ENCODE measurements at regions not wholly inside any gene's neighbourhood (a gene's known extent, or its start where the extent isn't known, plus 50 kb on each side); places are given as distances from the start of the nearest gene placed in this dataset.

DNA sequence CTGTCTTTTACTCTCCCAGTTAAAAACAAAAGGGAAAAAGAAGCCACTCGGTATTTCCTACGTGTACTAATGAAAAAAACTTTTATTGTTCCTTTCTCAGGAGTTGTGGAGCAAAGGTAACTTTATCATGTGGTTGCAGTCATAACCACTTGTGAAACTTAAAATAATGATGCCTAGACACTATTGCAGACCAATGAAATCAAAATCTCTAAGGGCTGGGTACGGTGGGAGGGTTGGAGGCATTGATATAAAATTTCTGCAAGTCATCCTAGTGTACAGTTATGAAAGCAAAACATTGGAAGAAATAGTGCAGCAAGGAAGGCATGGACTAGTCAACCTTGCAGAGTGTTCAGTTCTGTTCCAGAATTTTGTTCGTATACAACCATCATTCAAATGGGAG is 808.8 kb downstream of the TUSC7 start:
- Histone ChIP-seq H4K20me1 (replicated peaks; ENCODE audit: control insufficient read depth, insufficient read depth, low read length) (no peaks in the 10 kb centered on the region), H3K4me1 (replicated peaks in 1 of 2; ENCODE audit: control insufficient read depth in 2 of 2, insufficient read depth in 2 of 2, low read length in 2 of 2) (no peaks in the 10 kb centered on the region), H3K27me3 (ENCODE audit: control insufficient read depth in 2 of 2, insufficient read depth in 2 of 2, low read length in 2 of 2) (no peaks in the 10 kb centered on the region), H3K79me2 (ENCODE audit: control insufficient read depth, insufficient read depth, low read length) (no peaks in the 10 kb centered on the region), H2AFZ (ENCODE audit: low read depth, low read length) (no peak overlapping the region), H3K4me2 (ENCODE audit: insufficient read depth, low read length) (no peak overlapping the region), H3K36me3 (ENCODE audit: control insufficient read depth, insufficient read depth, low read length) (no peaks in the 10 kb centered on the region), H3K9me1 (ENCODE audit: control insufficient read depth, insufficient read depth, low read length) (no peaks in the 10 kb centered on the region), H3K27ac (ENCODE audit: extremely low read depth, low read depth, low read length) (no peak overlapping the region), H3K4me3 (no peak overlapping the region), H3K9ac (ENCODE audit: insufficient read depth in 1 of 2, low read depth in 2 of 2, low read length in 2 of 2) (no peak overlapping the region), H3K9me3 (replicated peaks; ENCODE audit: control insufficient read depth, insufficient read depth, low read depth, low read length) (no peaks in the 10 kb centered on the region)
- in situ Hi-C loops (cut with MboI) (no loop called here), intact Hi-C loops (cut with micrococcal nuclease) (no loop called here)
- FAIRE-seq (no peak), DNase-seq (ENCODE audit: extremely low read depth in 1 of 4, low spot score in 3 of 4) (no peak), ATAC-seq (no peak)
- no TSS peak for BruUV-seq (replicated peaks)
- POLR2A ChIA-PET, result no interaction called here
- CTCF ChIA-PET (ENCODE audit: low intra/inter-chr PET ratio), result no interaction called here
- TF ChIP-seq FOXP1 (CRISPR knock-in tag; IDR thresholded peaks at IDR 0.05) (no peak), ETS2 (tag; IDR thresholded peaks at IDR 0.05; ENCODE audit: borderline replicate concordance, poor library complexity, severe bottlenecking) (no peak), EP300 (IDR thresholded peaks at IDR 0.05; ENCODE audit: low read length) (no peak), HIVEP1 (CRISPR knock-in tag; IDR thresholded peaks at IDR 0.05) (no peak), PYGO2 (tag; IDR thresholded peaks at IDR 0.05) (no peak), NFIX (CRISPR knock-in tag; IDR thresholded peaks at IDR 0.05; ENCODE audit: low read depth) (no peak), BCOR (IDR thresholded peaks at IDR 0.05) (no peak), SMARCA4 (IDR thresholded peaks at IDR 0.05) (no peak), RCOR1 (IDR thresholded peaks at IDR 0.05; ENCODE audit: borderline replicate concordance in 1 of 2, low read depth in 2 of 2, low read length in 2 of 2) (no peak), CCAR2 (IDR thresholded peaks at IDR 0.05; ENCODE audit: low read depth, low read length) (no peak), MEIS2 (IDR thresholded peaks at IDR 0.05; ENCODE audit: partially characterized antibody) (no peak), ZNF41 (CRISPR knock-in tag; conservative IDR thresholded peaks at IDR 0.05) (no peak), ZZZ3 (IDR thresholded peaks at IDR 0.05) (no peak), CREM (IDR thresholded peaks at IDR 0.05; ENCODE audit: low read depth) (no peak), TAF15 (IDR thresholded peaks at IDR 0.05; ENCODE audit: low read depth, low read length) (no peak), GATAD2A (IDR thresholded peaks at IDR 0.05) (no peak)
- TF ChIP-seq, protein P1, sequence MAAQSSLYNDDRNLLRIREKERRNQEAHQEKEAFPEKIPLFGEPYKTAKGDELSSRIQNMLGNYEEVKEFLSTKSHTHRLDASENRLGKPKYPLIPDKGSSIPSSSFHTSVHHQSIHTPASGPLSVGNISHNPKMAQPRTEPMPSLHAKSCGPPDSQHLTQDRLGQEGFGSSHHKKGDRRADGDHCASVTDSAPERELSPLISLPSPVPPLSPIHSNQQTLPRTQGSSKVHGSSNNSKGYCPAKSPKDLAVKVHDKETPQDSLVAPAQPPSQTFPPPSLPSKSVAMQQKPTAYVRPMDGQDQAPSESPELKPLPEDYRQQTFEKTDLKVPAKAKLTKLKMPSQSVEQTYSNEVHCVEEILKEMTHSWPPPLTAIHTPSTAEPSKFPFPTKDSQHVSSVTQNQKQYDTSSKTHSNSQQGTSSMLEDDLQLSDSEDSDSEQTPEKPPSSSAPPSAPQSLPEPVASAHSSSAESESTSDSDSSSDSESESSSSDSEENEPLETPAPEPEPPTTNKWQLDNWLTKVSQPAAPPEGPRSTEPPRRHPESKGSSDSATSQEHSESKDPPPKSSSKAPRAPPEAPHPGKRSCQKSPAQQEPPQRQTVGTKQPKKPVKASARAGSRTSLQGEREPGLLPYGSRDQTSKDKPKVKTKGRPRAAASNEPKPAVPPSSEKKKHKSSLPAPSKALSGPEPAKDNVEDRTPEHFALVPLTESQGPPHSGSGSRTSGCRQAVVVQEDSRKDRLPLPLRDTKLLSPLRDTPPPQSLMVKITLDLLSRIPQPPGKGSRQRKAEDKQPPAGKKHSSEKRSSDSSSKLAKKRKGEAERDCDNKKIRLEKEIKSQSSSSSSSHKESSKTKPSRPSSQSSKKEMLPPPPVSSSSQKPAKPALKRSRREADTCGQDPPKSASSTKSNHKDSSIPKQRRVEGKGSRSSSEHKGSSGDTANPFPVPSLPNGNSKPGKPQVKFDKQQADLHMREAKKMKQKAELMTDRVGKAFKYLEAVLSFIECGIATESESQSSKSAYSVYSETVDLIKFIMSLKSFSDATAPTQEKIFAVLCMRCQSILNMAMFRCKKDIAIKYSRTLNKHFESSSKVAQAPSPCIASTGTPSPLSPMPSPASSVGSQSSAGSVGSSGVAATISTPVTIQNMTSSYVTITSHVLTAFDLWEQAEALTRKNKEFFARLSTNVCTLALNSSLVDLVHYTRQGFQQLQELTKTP (IDR thresholded peaks at IDR 0.05; ENCODE audit: low read depth in 1 of 2, partially characterized antibody in 2 of 2), result no peak
- TF ChIP-seq, protein P2, sequence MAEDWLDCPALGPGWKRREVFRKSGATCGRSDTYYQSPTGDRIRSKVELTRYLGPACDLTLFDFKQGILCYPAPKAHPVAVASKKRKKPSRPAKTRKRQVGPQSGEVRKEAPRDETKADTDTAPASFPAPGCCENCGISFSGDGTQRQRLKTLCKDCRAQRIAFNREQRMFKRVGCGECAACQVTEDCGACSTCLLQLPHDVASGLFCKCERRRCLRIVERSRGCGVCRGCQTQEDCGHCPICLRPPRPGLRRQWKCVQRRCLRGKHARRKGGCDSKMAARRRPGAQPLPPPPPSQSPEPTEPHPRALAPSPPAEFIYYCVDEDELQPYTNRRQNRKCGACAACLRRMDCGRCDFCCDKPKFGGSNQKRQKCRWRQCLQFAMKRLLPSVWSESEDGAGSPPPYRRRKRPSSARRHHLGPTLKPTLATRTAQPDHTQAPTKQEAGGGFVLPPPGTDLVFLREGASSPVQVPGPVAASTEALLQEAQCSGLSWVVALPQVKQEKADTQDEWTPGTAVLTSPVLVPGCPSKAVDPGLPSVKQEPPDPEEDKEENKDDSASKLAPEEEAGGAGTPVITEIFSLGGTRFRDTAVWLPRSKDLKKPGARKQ (CRISPR knock-in tag; IDR thresholded peaks at IDR 0.05), result no peak
- TF ChIP-seq, protein P3, sequence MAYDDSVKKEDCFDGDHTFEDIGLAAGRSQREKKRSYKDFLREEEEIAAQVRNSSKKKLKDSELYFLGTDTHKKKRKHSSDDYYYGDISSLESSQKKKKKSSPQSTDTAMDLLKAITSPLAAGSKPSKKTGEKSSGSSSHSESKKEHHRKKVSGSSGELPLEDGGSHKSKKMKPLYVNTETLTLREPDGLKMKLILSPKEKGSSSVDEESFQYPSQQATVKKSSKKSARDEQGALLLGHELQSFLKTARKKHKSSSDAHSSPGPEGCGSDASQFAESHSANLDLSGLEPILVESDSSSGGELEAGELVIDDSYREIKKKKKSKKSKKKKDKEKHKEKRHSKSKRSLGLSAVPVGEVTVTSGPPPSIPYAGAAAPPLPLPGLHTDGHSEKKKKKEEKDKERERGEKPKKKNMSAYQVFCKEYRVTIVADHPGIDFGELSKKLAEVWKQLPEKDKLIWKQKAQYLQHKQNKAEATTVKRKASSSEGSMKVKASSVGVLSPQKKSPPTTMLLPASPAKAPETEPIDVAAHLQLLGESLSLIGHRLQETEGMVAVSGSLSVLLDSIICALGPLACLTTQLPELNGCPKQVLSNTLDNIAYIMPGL (CRISPR knock-in tag; IDR thresholded peaks at IDR 0.05), result no peak
- 0% methylated on average over 4 of the region's 4 CpGs for WGBS (ENCODE audit: insufficient coverage, low coverage, missing lambda C conversion rate)

Data from K562 (cell line).